AG09309 (cell line): ENCODE measurements at regions not wholly inside any gene's neighbourhood (a gene's known extent, or its start where the extent isn't known, plus 50 kb on each side); places are given as distances from the start of the nearest gene placed in this dataset.

Source experiments
- DNase-seq: peaks from one replicate; pipeline ENCODE4 v3.0.0-alpha.2; 2010; ENCODE audit warnings: low read depth
- H3K4me3 ChIP-seq: 2 replicates; pipeline ENCODE4 v1.5.1; 2011; ENCODE audit warnings: mild to moderate bottlenecking, low read depth, low read length, moderate library complexity; ENCODE audit not compliant: control insufficient read depth
- CTCF ChIP-seq: IDR thresholded peaks from 2 replicates; pipeline ENCODE4 v1.5.1; 2011; ENCODE audit warnings: mild to moderate bottlenecking, low read depth, low read length, inconsistent platforms; ENCODE audit not compliant: insufficient read depth, control insufficient read depth; ENCODE audit errors: missing control alignments

- no peak for TF ChIP-seq CTCF
Measured at GRCh38 chr14:27370775-27371174, 772.9 kb upstream of the NOVA1 start.

GRCh38 chr14:27371209-27371608, 773.4 kb upstream of the NOVA1 start:
- TF ChIP-seq CTCF: no peak
- no peak overlapping the region for H3K4me3 ChIP-seq
- no peak for DNase-seq

More at GRCh38 chr14:27370775-27371174, 772.9 kb upstream of the NOVA1 start:
- no peak for DNase-seq
- no peak overlapping the region for H3K4me3 ChIP-seq

- TF ChIP-seq CTCF: no peak
- DNase-seq: no peak
- no peak overlapping the region for H3K4me3 ChIP-seq
Measured at GRCh38 chr14:27371868-27372267, 774.0 kb upstream of the NOVA1 start.

- no peak for TF ChIP-seq CTCF
- H3K4me3 ChIP-seq: no peak overlapping the region
- DNase-seq: no peak
Measured at GRCh38 chr14:27372771-27373170, 774.9 kb upstream of the NOVA1 start.

DNA sequence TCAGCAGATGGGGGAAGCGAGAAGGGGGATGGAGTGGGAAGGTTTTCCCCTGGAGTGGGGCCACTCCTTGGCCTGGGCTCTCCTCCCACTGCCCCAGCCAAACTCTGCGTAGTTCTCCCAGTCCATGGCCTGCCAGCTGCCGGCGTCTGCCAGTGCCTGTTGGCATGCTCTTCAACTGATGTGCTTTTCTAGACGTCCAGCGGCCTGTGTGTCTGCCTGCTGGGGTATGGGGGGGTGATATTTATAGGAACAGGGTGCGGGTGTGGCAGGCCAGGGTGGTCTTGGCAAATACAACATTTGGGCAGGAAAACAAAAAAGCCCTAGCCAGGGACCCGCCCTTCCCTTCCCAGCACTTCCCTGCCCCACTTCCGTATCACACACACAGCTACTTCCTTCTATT, 786.3 kb upstream of the NOVA1 start:
- no peak for TF ChIP-seq CTCF

DNA sequence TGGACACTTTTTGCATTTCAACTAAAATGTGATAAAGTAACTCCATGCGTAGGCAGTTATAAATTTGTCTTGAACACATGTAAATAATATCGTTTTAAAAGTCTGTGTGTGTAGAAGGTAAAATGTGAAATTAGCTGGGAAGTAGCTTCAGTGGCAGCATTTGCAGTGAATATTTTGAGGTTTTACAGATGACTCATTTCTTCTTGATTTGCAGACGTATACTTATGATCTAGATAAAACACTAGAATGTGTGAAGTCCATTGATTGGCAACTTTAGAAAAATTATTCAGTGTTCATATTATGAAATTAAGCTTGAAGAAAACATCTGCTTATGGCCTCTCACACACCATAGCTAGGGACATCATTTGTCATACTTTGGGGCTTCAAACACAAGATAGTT, 788.6 kb upstream of the NOVA1 start:
- no peak for DNase-seq
- no peak overlapping the region for H3K4me3 ChIP-seq
- no peak for TF ChIP-seq CTCF

More for the DNA sequence above, 786.3 kb upstream of the NOVA1 start:
- no peak overlapping the region for H3K4me3 ChIP-seq
- no peak for DNase-seq

GRCh38 chr14:27387463-27387862, 789.6 kb upstream of the NOVA1 start:
- TF ChIP-seq CTCF: no peak
- DNase-seq: no peak
- no peak overlapping the region for H3K4me3 ChIP-seq
